ENCODE measurements at regions not wholly inside any gene's neighbourhood (a gene's known extent, or its start where the extent isn't known, plus 50 kb on each side); places are given as distances from the start of the nearest gene placed in this dataset.

- Histone ChIP-seq H3K27me3 (no peaks in the 10 kb centered on the region), H3K36me3 (no peaks in the 10 kb centered on the region), H3K4me1 (no peaks in the 10 kb centered on the region), H3K4me3 (no peak overlapping the region), H3K9me3 (no peaks in the 10 kb centered on the region), H3K27ac (no peak overlapping the region)
- no peak for DNase-seq (ENCODE audit: extremely low spot score in 2 of 2)
- TF ChIP-seq POLR2A (IDR thresholded peaks at IDR 0.05), result no peak
- intact Hi-C loops (cut with DNase I), result no loop called here
Measured at GRCh38 chr21:25097648-25098047, 509.6 kb downstream of the MRPL39 start.

DNA sequence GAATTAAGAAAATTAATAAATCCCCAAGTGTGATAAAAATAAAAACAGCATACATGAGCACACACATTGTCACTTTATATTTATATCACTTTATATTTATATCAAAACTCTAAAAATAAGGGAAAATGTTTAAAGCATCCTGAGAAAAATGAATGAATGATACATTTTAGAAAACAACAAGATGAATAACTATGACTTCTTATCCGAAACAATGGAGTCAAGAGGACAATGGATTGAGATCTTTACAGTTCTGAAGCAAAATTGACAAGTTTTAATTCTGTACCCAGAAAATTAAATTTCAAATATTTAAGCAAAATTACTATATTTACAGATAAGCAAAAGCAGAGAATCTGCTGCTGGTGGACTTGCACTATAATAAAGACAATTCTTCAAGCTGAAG, 512.6 kb downstream of the MRPL39 start:
- Histone ChIP-seq H3K27me3 (no peaks in the 10 kb centered on the region), H3K4me1 (no peaks in the 10 kb centered on the region), H3K27ac (no peak overlapping the region), H3K36me3 (no peaks in the 10 kb centered on the region), H3K4me3 (no peak overlapping the region), H3K9me3 (no peaks in the 10 kb centered on the region)
- intact Hi-C loops (cut with DNase I), result no loop called here
- DNase-seq (ENCODE audit: extremely low spot score in 2 of 2), result no peak
- no peak for TF ChIP-seq CTCF (IDR thresholded peaks at IDR 0.05)
- TF ChIP-seq POLR2A (IDR thresholded peaks at IDR 0.05), result no peak
- TF ChIP-seq POLR2AphosphoS5 (IDR thresholded peaks at IDR 0.05; ENCODE audit: insufficient read depth in 1 of 2, low read depth in 1 of 2), result no peak

- Histone ChIP-seq H3K4me1 (no peaks in the 10 kb centered on the region), H3K27ac (no peak overlapping the region), H3K9me3 (no peaks in the 10 kb centered on the region), H3K4me3 (no peak overlapping the region), H3K27me3 (no peaks in the 10 kb centered on the region), H3K36me3 (no peaks in the 10 kb centered on the region)
- no peak for DNase-seq (ENCODE audit: extremely low spot score in 2 of 2)
- intact Hi-C loops (cut with DNase I), result no loop called here
- no peak for TF ChIP-seq POLR2AphosphoS5 (IDR thresholded peaks at IDR 0.05; ENCODE audit: insufficient read depth in 1 of 2, low read depth in 1 of 2)
- TF ChIP-seq CTCF (IDR thresholded peaks at IDR 0.05), result no peak
- no peak for TF ChIP-seq POLR2A (IDR thresholded peaks at IDR 0.05)
Measured at GRCh38 chr21:25092441-25093011, 514.8 kb downstream of the MRPL39 start.

GRCh38 chr21:25081096-25081495, 526.2 kb downstream of the MRPL39 start:
- Histone ChIP-seq H3K27ac (no peak overlapping the region), H3K9me3 (no peaks in the 10 kb centered on the region), H3K27me3 (no peaks in the 10 kb centered on the region), H3K36me3 (no peaks in the 10 kb centered on the region), H3K4me1 (no peaks in the 10 kb centered on the region), H3K4me3 (no peak overlapping the region)
- no peak for DNase-seq (ENCODE audit: extremely low spot score in 2 of 2)
- TF ChIP-seq POLR2A (IDR thresholded peaks at IDR 0.05) (no peak), POLR2AphosphoS5 (IDR thresholded peaks at IDR 0.05; ENCODE audit: insufficient read depth in 1 of 2, low read depth in 1 of 2) (no peak), CTCF (IDR thresholded peaks at IDR 0.05) (no peak)
- intact Hi-C loops (cut with DNase I), result no loop called here

DNA sequence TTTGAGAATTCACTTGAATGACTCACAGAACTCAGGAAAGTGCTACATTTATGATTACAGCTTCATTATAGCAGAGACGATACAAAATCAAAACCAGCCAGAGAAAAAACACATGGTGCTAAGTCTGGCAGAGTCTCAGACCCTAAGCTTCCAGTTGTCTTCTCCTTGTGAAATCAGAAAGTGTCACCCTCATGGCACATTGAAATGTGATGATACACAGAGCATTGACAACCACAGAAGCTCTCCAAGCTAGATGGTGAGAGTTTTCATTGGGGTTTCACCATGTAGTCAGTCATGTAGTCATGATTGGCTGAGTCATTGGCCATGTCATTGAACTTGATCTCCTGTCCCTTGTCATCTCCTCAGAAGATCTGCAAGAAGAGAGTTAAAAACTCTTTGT, 526.6 kb downstream of the MRPL39 start:
- no peak for DNase-seq (ENCODE audit: extremely low spot score in 2 of 2)
- H3K36me3 ChIP-seq, result no peaks in the 10 kb centered on the region
- no peak overlapping the region for H3K4me3 ChIP-seq
- no peaks in the 10 kb centered on the region for H3K9me3 ChIP-seq
- H3K27ac ChIP-seq, result no peak overlapping the region
- intact Hi-C loops (cut with DNase I), result no loop called here
- no peaks in the 10 kb centered on the region for H3K27me3 ChIP-seq
- no peaks in the 10 kb centered on the region for H3K4me1 ChIP-seq
- no peak for TF ChIP-seq POLR2AphosphoS5 (IDR thresholded peaks at IDR 0.05; ENCODE audit: insufficient read depth in 1 of 2, low read depth in 1 of 2)
- no peak for TF ChIP-seq CTCF (IDR thresholded peaks at IDR 0.05)
- no peak for TF ChIP-seq POLR2A (IDR thresholded peaks at IDR 0.05)

Data from vagina (tissue), 2 donors.